GM18498 (cell line): ENCODE measurements at regions not wholly inside any gene's neighbourhood (a gene's known extent, or its start where the extent isn't known, plus 50 kb on each side); places are given as distances from the start of the nearest gene placed in this dataset.

Experiments used
- ATAC-seq: cut with Tn5 transposase; IDR thresholded peaks from one replicate; pipeline ENCODE4 v1.9.1; 2021; ENCODE audit warnings: mild to moderate bottlenecking, moderate library complexity; ENCODE audit not compliant: unreplicated experiment

DNA sequence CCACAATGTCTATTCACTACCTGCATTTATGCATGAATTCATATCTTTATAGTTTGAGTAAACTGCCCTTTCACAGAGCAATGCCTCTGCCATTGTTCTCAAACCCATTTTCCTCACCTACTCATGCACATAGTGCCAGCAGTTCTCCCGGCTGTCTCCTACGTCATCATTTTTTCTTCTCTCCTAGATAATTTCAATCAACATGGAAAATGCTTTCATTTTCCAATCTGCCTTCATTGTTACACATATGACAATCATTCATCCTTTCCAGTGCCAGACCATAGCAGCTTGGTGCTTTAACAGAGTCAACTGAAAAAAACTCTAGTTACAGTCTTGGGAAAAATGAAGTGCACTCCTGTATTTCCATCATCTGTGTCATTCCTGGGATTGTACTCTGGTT is 514.8 kb upstream of the CTNND2 start:
- ATAC-seq = no peak

GRCh38 chr5:12413585-12413984 is 509.3 kb upstream of the CTNND2 start:
- no peak for ATAC-seq

DNA sequence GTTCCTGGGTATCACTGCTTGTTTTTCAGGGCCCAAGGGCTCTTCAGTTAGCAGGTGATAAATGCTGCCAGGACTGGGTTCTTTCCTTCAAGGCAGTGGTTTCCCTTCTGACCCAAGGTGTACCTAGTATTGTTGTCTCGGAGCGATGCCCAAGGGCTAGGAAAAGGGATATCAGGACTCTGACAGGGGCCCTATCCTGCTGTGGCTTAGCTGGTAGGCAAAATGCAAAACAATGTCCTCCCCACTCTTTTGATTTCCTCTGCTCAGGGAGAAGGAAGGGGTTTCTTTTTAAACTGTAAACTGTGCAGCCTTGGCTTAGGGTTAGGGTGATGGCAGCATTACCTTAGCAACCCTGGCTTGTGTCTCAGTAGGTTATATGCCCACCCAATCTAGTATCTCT is 508.8 kb upstream of the CTNND2 start:
- no peak for ATAC-seq

- ATAC-seq = no peak
Observed at GRCh38 chr5:12399868-12400267, 495.6 kb upstream of the CTNND2 start.

- ATAC-seq = no peak
Observed at GRCh38 chr5:12392246-12392645, 488.0 kb upstream of the CTNND2 start.

DNA sequence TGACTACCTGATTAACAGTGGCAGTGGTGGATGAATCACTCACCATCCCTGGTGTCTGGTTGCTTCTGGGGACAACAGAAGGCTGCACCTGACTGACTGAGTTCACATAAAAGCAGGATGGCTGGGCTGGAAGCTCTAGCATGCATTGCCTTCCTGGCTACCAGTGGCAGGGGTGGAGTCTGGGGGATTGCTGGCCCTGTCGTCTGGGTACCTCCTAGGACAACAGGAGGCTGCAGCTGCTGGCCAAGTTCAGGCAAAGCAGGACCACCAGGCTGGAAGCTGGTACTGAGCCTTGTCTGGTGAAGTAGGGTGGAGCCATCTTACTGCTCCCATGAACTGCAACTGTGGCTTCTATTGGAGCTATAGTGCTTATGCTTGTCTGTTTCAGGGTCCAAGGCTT is 480.8 kb upstream of the CTNND2 start:
- no peak for ATAC-seq

- ATAC-seq = no peak
Observed at GRCh38 chr5:12384005-12384404, 479.8 kb upstream of the CTNND2 start.

- ATAC-seq = no peak
Observed at GRCh38 chr5:12367973-12368372, 463.7 kb upstream of the CTNND2 start.

DNA sequence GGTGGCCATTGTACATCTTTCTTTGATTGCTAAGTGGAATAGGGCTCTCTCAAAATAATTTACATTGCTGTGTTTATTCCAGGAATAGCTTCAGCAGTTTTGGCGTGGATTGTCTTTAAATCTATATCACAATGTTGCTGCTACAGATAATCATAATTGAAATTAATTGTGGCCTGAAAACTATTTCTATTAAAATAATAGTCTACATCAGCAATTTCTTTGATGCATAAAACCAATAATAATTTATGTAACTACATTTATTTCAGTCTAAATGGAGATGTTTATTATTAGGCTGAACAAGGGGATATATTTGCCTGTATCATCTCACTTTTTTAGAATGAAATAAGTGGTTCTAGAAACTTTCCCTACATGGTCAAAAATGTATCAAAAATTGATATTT is 456.0 kb upstream of the CTNND2 start:
- no peak for ATAC-seq

- ATAC-seq = no peak
Observed at GRCh38 chr5:12358371-12359090, 454.3 kb upstream of the CTNND2 start.

GRCh38 chr5:12357626-12358025 is 453.4 kb upstream of the CTNND2 start:
- no peak for ATAC-seq

DNA sequence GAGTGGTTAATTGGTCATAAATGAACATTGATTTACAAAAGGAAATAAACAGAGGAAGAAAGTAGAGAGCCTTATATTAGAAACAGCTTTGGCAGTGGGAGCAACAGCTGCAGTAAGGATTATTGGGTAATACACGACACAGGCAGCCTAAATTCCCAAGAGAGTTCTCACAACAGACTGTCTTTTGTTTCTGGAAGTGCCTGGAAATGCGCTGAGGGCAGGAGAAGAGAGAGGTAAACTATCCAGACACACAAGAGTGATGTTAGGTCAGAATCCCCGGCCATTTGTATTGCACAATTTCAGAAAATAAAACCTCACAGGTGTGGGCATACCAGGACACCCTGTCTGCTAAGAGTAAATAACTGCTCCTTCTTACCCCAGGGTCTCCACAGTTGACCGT is 450.4 kb upstream of the CTNND2 start:
- no peak for ATAC-seq

- ATAC-seq = no peak
Observed at GRCh38 chr5:12343558-12343957, 439.3 kb upstream of the CTNND2 start.

- no peak for ATAC-seq
Observed at GRCh38 chr5:12335938-12336337, 431.7 kb upstream of the CTNND2 start.

DNA sequence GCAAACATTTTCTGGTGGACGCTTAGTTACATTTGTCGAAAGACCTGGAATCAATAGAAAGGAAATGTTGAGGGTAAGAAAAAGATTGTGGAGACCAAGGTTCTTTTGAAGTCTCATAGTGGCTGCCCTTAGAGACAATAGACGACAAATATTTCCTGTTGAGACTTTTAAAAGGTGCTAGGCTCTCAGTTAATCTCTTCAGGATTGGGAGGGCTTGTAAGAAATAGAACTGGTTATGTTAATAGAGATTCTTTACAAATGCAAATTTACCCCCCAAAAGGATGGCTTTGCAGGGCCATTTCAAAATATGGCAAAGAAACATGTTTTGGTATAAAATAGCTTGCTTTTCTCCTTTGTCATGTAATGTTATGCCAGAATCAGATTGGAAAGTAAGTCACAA is 428.2 kb upstream of the CTNND2 start:
- no peak for ATAC-seq

DNA sequence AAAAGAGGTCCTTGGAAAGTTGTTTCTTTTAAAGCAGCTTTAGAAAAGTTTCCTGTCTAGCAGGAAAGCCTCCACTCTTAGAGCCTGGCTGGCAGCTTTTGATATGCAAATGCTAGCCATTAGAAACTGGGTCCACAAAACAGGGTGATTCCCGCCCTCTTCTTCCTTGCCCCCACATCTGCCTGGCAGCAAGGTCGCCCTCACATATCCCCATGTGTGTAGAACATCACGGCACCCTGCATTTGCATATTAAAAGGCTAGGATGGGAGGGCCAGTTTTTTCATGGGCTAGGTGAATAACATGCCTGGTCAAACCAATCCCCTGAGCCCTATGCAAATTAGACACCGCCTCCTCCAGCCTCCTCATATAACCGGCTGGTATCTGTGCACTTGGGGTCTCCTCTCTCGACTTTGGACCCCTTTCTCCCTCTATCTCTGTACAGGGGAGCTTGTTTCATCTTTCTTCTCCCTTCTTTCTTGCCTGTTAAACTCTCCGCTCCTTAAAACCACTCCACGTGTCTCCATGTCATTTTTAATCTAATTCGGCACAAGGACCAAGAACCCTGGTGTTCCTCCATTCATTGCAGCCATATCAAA is 426.8 kb upstream of the CTNND2 start:
- no peak for ATAC-seq

GRCh38 chr5:12330381-12330780 is 426.1 kb upstream of the CTNND2 start:
- ATAC-seq = no peak

GRCh38 chr5:12323637-12324229 is 419.5 kb upstream of the CTNND2 start:
- no peak for ATAC-seq

GRCh38 chr5:12322042-12322441 is 417.8 kb upstream of the CTNND2 start:
- ATAC-seq = no peak

DNA sequence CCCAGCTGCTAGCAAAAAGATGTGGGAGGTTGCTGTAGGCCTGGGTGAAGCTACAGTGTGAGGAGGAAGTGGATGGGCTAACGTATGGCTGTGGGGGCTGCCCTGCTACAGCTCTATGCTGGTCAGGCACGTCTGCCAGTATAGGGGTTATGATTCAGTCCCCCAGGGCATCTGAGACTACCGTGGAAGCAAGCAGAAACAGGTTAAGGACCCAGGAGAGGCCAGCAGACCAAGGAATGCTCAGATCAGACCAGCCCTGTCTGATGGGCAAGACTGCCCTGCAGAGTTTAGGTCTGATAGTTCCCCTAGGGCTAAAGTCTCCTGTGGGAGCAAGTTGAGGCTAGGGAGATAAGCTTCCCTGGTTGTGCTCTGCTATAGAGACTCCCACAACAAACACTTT is 416.1 kb upstream of the CTNND2 start:
- ATAC-seq = no peak

DNA sequence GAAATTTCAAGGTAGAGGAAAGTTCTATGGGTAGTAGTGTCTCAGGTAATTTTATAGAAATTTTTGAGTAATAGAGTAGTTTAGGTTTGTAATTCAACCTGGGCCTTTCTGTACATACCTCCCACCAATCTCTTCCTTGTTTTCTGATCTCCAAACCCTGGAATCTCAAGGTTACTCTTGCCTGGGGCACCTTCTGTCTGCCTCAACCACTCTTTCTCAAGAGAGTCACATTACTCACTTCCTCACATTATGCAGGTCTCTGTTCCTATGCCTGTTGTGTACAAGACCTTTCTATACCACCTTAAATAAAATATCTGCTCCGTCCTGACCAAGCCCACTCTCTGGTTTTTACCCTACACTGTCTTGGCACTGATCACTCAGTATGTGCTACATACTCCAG is 412.6 kb upstream of the CTNND2 start:
- no peak for ATAC-seq

GRCh38 chr5:12315461-12315860 is 411.2 kb upstream of the CTNND2 start:
- ATAC-seq = no peak

DNA sequence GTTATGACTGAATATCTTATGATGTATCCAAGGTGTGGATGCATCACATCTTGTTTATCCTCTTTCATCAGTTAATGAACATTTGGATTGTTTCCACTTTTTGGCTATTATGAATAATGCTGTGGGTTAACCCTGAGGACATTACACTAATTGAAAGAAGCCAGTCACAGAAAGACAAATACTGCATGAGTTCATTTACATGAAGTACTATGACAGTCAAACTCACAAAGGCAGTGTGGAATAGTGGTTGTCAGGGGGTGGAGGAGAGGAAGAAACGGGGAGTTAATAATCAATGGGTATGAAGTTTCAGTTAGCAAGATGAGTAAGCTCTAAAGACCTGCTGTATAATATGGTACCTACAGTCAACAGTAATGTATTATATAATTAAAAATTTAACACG is 409.4 kb upstream of the CTNND2 start:
- ATAC-seq = peak; percentile 53
